A549 (cell line): ENCODE measurements at regions not wholly inside any gene's neighbourhood (a gene's known extent, or its start where the extent isn't known, plus 50 kb on each side); places are given as distances from the start of the nearest gene placed in this dataset.

Experiments
- CTCF ChIP-seq: fragments of >200 bp; sonication (Bioruptor Twin); formaldehyde crosslinking; IDR thresholded peaks from 3 replicates; pipeline ENCODE4 v1.5.1; 2016
- EP300 ChIP-seq, 2 experiments: fragments of >200 bp; sonication (Bioruptor Twin); formaldehyde crosslinking; IDR thresholded peaks; 2 replicates in 1 of 2; 3 replicates in 1 of 2; pipeline ENCODE4 v1.6.1; 2016 to 2017
- FOSL2 ChIP-seq, 2 experiments: fragments of 450-650 bp in 1 of 2; fragments of >200 bp in 1 of 2; sonication (Bioruptor Twin) in 1 of 2; formaldehyde crosslinking; IDR thresholded peaks; 2 replicates each; pipeline versions ENCODE4 v1.5.0 to v1.6.1; 2016 to 2020; ENCODE audit warnings: mild to moderate bottlenecking in 1 of 2, moderate library complexity in 1 of 2
- HDAC2 ChIP-seq: fragments of 200-600 bp; sonication (generic); IDR thresholded peaks from 2 replicates; pipeline ENCODE4 v1.6.1; 2016
- KDM1A ChIP-seq: fragments of 200-600 bp; sonication (generic); IDR thresholded peaks from 2 replicates; pipeline ENCODE4 v1.6.1; 2016; ENCODE audit warnings: low read depth, mild to moderate bottlenecking
- NFE2L2 ChIP-seq: fragments of 150-350 bp; conservative IDR thresholded peaks from 2 replicates; pipeline ENCODE4 v1.6.1; 2014; ENCODE audit warnings: low read length
- POLR2A ChIP-seq: IDR thresholded peaks from 2 replicates; pipeline ENCODE4 v1.6.1; 2012; ENCODE audit warnings: mild to moderate bottlenecking, low read length
- POLR2AphosphoS2 ChIP-seq: conservative IDR thresholded peaks from 2 replicates; pipeline ENCODE4 v1.6.1; 2012; ENCODE audit warnings: low read length, improper control_type of control experiment, inconsistent platforms
- REST ChIP-seq: fragments of 200-600 bp; sonication (generic); IDR thresholded peaks from 2 replicates; pipeline ENCODE4 v1.6.1; 2016; ENCODE audit warnings: antibody characterized with exemption, mild to moderate bottlenecking, moderate library complexity
- SMC3 ChIP-seq: fragments of >200 bp; sonication (Bioruptor Twin); formaldehyde crosslinking; IDR thresholded peaks from 3 replicates; pipeline ENCODE4 v1.6.1; 2018; ENCODE audit warnings: inconsistent platforms
- SREBF2 ChIP-seq: fragments of 450-650 bp; IDR thresholded peaks from 2 replicates; pipeline ENCODE4 v1.6.1; 2014; ENCODE audit warnings: mild to moderate bottlenecking, moderate library complexity
- ZFP36 ChIP-seq: fragments of 450-650 bp; IDR thresholded peaks from 2 replicates; pipeline ENCODE4 v1.6.1; 2014; ENCODE audit warnings: borderline replicate concordance; ENCODE audit not compliant: partially characterized antibody

- TF ChIP-seq CTCF (no peak), SREBF2 (no peak), FOSL2 (IDR thresholded peaks at IDR 0.05) (no peak), FOSL2 (CRISPR knock-in tag; IDR thresholded peaks at IDR 0.05) (no peak), POLR2A (no peak), EP300 (IDR thresholded peaks at IDR 0.05) (no peak), SMC3 (no peak), NFE2L2 (no peak), POLR2AphosphoS2 (no peak), REST (no peak), KDM1A (no peak), HDAC2 (no peak), ZFP36 (no peak)
Observed at GRCh38 chr6:51218181-51218580, 399.5 kb downstream of the TFAP2B start.
